ENCODE measurements at regions not wholly inside any gene's neighbourhood (a gene's known extent, or its start where the extent isn't known, plus 50 kb on each side); places are given as distances from the start of the nearest gene placed in this dataset.
"Not testable (repeated sequence)": the region's sequence is repeated elsewhere in the genome, so short reads cannot be mapped to it uniquely, and the experiment has no call there.

DNA sequence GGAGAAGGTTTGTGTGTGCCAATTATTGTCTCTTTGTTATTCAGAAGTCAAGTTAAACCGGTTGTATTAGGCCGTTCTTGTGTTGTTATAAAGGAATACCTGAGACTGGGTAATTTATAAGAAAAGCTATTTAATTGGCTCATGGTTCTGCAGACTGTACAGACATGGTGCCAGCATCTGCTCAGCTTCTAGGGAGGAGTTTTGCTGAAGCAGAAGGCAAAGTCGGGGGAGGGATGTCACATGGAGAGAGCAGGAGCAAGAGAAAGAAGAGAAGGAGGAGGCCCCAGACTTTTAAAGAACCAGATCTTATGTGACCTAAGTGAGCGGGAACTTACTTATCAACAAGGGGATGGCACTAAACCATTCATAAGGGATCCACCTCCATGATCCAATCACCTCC is 349.3 kb upstream of the PCDH18 start:
- 100% methylated on average over 1 of the region's 4 CpGs for WGBS (ENCODE audit: insufficient coverage)
- no peaks in the 10 kb centered on the region for H3K27me3 Mint-ChIP-seq (ENCODE audit: low read depth in 3 of 3)
- H3K36me3 Mint-ChIP-seq = no peaks in the 10 kb centered on the region
- intact Hi-C loops (cut with micrococcal nuclease) = no loop called here
- no peaks in the 10 kb centered on the region for H3K9me3 ChIP-seq (replicated peaks in 1 of 2; ENCODE audit: control insufficient read depth in 1 of 2, insufficient read depth in 1 of 2, low read length in 2 of 2)
- H3K27ac Mint-ChIP-seq = no peak overlapping the region
- no peak for TF ChIP-seq CTCF (IDR thresholded peaks at IDR 0.05)
- H2AFZ ChIP-seq (ENCODE audit: insufficient read depth, low read depth, low read length, poor library complexity, severe bottlenecking) = no peak overlapping the region
- no peak overlapping the region for H3K9ac ChIP-seq (ENCODE audit: insufficient read depth, low read length, poor library complexity, severe bottlenecking)
- H3K36me3 ChIP-seq (replicated peaks in 1 of 2; ENCODE audit: control insufficient read depth in 1 of 2, insufficient read depth in 2 of 2, low read length in 2 of 2) = no peaks in the 10 kb centered on the region
- no peak overlapping the region for H3K4me2 ChIP-seq (replicated peaks; ENCODE audit: extremely low read depth, low read length, poor library complexity, severe bottlenecking)
- H3K9me3 Mint-ChIP-seq = peaks cover 0 to 4% (median 0%) of the 10 kb centered on the region in 7 donors
- H3K27me3 ChIP-seq (ENCODE audit: control insufficient read depth in 2 of 2, insufficient read depth in 2 of 2, low read length in 2 of 2) = no peaks in the 10 kb centered on the region
- DNase-seq = no peak
- no peak overlapping the region for H3K4me3 Mint-ChIP-seq
- no peaks in the 10 kb centered on the region for H3K79me2 ChIP-seq (ENCODE audit: insufficient read depth, low read length)
- no peaks in the 10 kb centered on the region for H3K4me1 ChIP-seq (ENCODE audit: control insufficient read depth in 1 of 2, insufficient read depth in 2 of 2, low read length in 2 of 2)
- H3K4me3 ChIP-seq (replicated peaks in 1 of 3; ENCODE audit: low read depth in 2 of 3, low read length in 3 of 3) = no peak overlapping the region
- no peaks in the 10 kb centered on the region for H3K4me1 Mint-ChIP-seq
- no peak overlapping the region for H3K27ac ChIP-seq (ENCODE audit: low read depth in 1 of 2, low read length in 2 of 2)
- H4K20me1 ChIP-seq (ENCODE audit: insufficient read depth, low read length) = no peaks in the 10 kb centered on the region

GRCh38 chr4:137868067-137868466 is 335.8 kb upstream of the PCDH18 start:
- H2AFZ ChIP-seq (ENCODE audit: insufficient read depth, low read depth, low read length, poor library complexity, severe bottlenecking); H3K27me3 Mint-ChIP-seq (ENCODE audit: low read depth in 3 of 3); H3K36me3 ChIP-seq (replicated peaks in 1 of 2; ENCODE audit: control insufficient read depth in 1 of 2, insufficient read depth in 2 of 2, low read length in 2 of 2); DNase-seq; H3K36me3 Mint-ChIP-seq; H3K27me3 ChIP-seq (ENCODE audit: control insufficient read depth in 2 of 2, insufficient read depth in 2 of 2, low read length in 2 of 2); H3K27ac Mint-ChIP-seq; H3K4me3 Mint-ChIP-seq; H3K9ac ChIP-seq (ENCODE audit: insufficient read depth, low read length, poor library complexity, severe bottlenecking); H3K27ac ChIP-seq (ENCODE audit: low read depth in 1 of 2, low read length in 2 of 2); H3K4me2 ChIP-seq (replicated peaks; ENCODE audit: extremely low read depth, low read length, poor library complexity, severe bottlenecking); H3K9me3 ChIP-seq (replicated peaks in 1 of 2; ENCODE audit: control insufficient read depth in 1 of 2, insufficient read depth in 1 of 2, low read length in 2 of 2); H3K4me1 Mint-ChIP-seq; intact Hi-C loops (cut with micrococcal nuclease); H3K79me2 ChIP-seq (ENCODE audit: insufficient read depth, low read length); H4K20me1 ChIP-seq (ENCODE audit: insufficient read depth, low read length); H3K4me3 ChIP-seq (replicated peaks in 1 of 3; ENCODE audit: low read depth in 2 of 3, low read length in 3 of 3); H3K4me1 ChIP-seq (ENCODE audit: control insufficient read depth in 1 of 2, insufficient read depth in 2 of 2, low read length in 2 of 2); H3K9me3 Mint-ChIP-seq: not testable (repeated sequence)
- no CpG with 5 or more reads among the region's 3 CpGs for whole genome bisulfite sequencing (ENCODE audit: insufficient coverage)
